HG03064 (cell line): ENCODE measurements at regions not wholly inside any gene's neighbourhood (a gene's known extent, or its start where the extent isn't known, plus 50 kb on each side); places are given as distances from the start of the nearest gene placed in this dataset.
"Not testable (repeated sequence)": the region's sequence is repeated elsewhere in the genome, so short reads cannot be mapped to it uniquely, and the experiment has no call there.

ENCODE experiments used
- ATAC-seq: cut with Tn5 transposase; IDR thresholded peaks from one replicate; pipeline ENCODE4 v1.9.1; 2021; ENCODE audit warnings: low read depth; ENCODE audit not compliant: unreplicated experiment

- ATAC-seq: no peak
These were observed 115.5 kb downstream of the BUB3 start for GRCh38 chr10:123269675-123270074.

- no peak for ATAC-seq
These were observed 116.0 kb downstream of the BUB3 start for GRCh38 chr10:123270221-123270620.

- ATAC-seq: no peak
These were observed 116.6 kb downstream of the BUB3 start for GRCh38 chr10:123270806-123271205.

- ATAC-seq: no peak
These were observed 118.0 kb downstream of the BUB3 start for GRCh38 chr10:123272171-123272570.

- ATAC-seq: no peak
These were observed 120.3 kb downstream of the BUB3 start for GRCh38 chr10:123274306-123275135.

- no peak for ATAC-seq
These were observed 120.9 kb downstream of the BUB3 start for GRCh38 chr10:123275136-123275564.

GRCh38 chr10:123278445-123278844 lies 124.2 kb downstream of the BUB3 start:
- ATAC-seq: no peak

GRCh38 chr10:123283371-123283770 lies 129.2 kb downstream of the BUB3 start:
- ATAC-seq: not testable (repeated sequence)

GRCh38 chr10:123284022-123284421 lies 129.8 kb downstream of the BUB3 start:
- ATAC-seq: no peak

GRCh38 chr10:123287594-123288247 lies 133.5 kb downstream of the BUB3 start:
- ATAC-seq: no peak

- ATAC-seq: no peak
These were observed 135.2 kb downstream of the BUB3 start for GRCh38 chr10:123289432-123289831.

- ATAC-seq: no peak
These were observed 139.9 kb downstream of the BUB3 start for GRCh38 chr10:123294109-123294508.

GRCh38 chr10:123294886-123295285 lies 140.7 kb downstream of the BUB3 start:
- ATAC-seq: no peak

GRCh38 chr10:123295644-123296043 lies 141.4 kb downstream of the BUB3 start:
- no peak for ATAC-seq

- ATAC-seq: no peak
These were observed 143.0 kb downstream of the BUB3 start for GRCh38 chr10:123297175-123297574.

- no peak for ATAC-seq
These were observed 144.4 kb downstream of the BUB3 start for GRCh38 chr10:123298583-123298982.

- no peak for ATAC-seq
These were observed 145.4 kb downstream of the BUB3 start for GRCh38 chr10:123299598-123299997.

- no peak for ATAC-seq
These were observed 147.1 kb downstream of the BUB3 start for GRCh38 chr10:123301077-123301857.

- ATAC-seq: no peak
These were observed 149.6 kb downstream of the BUB3 start for GRCh38 chr10:123303581-123304337.

GRCh38 chr10:123305671-123306070 lies 151.5 kb downstream of the BUB3 start:
- ATAC-seq: no peak
